Ovary (tissue), 3 donors: ENCODE measurements at regions not wholly inside any gene's neighbourhood (a gene's known extent, or its start where the extent isn't known, plus 50 kb on each side); places are given as distances from the start of the nearest gene placed in this dataset.

ENCODE experiments used
- CTCF ChIP-seq, 3 donors: fragments of 450-650 bp in 2 of 3; fragments of 200-600 bp in 1 of 3; IDR thresholded peaks; one replicate each; pipeline versions ENCODE4 v1.5.1 to v1.8.0; 2016 to 2022; ENCODE audit warnings: antibody characterized with exemption in 3 of 3, mild to moderate bottlenecking in 1 of 3
- EP300 ChIP-seq: sonication (generic); formaldehyde crosslinking; IDR thresholded peaks from one replicate; pipeline ENCODE4 v1.6.1; 2017; ENCODE audit warnings: antibody characterized with exemption
- POLR2A ChIP-seq: fragments of 450-650 bp; IDR thresholded peaks from one replicate; pipeline ENCODE4 v1.6.1; 2017; ENCODE audit warnings: antibody characterized with exemption, mild to moderate bottlenecking, moderate library complexity
- donor health status: DM: no; HTN: no; CAD: no.

GRCh38 chr2:8525582-8526402 is 156.1 kb upstream of the ID2 start:
- no peak for TF ChIP-seq EP300
- no peak for TF ChIP-seq CTCF (IDR thresholded peaks at IDR 0.05)
- TF ChIP-seq POLR2A = no peak
